ENCODE measurements at regions not wholly inside any gene's neighbourhood (a gene's known extent, or its start where the extent isn't known, plus 50 kb on each side); places are given as distances from the start of the nearest gene placed in this dataset.

DNA sequence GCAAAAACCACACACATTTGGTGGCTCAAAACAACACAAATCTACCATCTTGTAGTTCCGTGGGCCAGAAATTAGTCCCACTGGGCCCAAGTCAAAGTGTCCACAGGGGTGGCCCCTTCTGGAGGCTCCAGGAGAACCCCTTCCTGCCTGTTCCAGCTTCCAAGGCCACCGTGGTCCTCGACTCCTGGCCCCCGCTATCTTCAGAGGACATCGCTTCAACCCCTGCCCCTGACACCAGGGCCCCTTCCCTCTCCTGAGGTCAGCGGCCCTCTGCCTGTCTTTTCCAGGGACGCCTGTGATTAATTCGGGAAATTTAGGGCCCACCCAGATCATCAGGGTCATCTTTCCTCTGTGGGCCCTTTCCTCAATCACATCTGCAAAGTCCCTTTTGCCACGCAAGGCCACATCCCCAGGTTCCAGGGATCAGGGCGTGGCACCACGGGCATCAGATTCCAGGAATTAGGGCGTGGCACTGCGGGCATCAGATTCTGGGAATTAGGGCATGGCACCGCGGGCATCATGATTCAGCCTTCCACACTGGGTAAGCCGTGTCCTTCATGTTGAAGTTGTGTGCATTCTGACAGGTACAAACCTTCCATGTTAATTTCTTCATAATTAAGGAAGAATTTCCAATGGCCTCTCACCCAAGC is 59.9 kb upstream of the SMOC2 start:
- H3K27me3 ChIP-seq (ENCODE audit: control insufficient read depth, insufficient read depth, low read length): no peaks in the 10 kb centered on the region
- no peak overlapping the region for H3K9ac ChIP-seq (ENCODE audit: insufficient read depth, low read length)
- no peaks in the 10 kb centered on the region for H3K36me3 ChIP-seq (ENCODE audit: control insufficient read depth, insufficient read depth, low read length)
- H3K4me1 ChIP-seq (ENCODE audit: control insufficient read depth, extremely low read depth, insufficient read depth, low read length): no peaks in the 10 kb centered on the region
- TF ChIP-seq CTCF (conservative IDR thresholded peaks at IDR 0.05 in 1 of 2, IDR thresholded peaks at IDR 0.05 in 1 of 2; ENCODE audit: low read depth in 1 of 2, low read length in 2 of 2) (no peak), EZH2 (IDR thresholded peaks at IDR 0.05; ENCODE audit: low read length, missing control alignments) (no peak)
- no peak overlapping the region for H2AFZ ChIP-seq (ENCODE audit: low read length)
- H3K27ac ChIP-seq (ENCODE audit: insufficient read depth, low read length): no peak overlapping the region
- H3K4me2 ChIP-seq (ENCODE audit: extremely low read depth, insufficient read depth, low read length): no peak overlapping the region
- peaks cover 7% of the 10 kb centered on the region for H3K9me3 ChIP-seq (ENCODE audit: control insufficient read depth, insufficient read depth, low read depth, low read length)
- H3K79me2 ChIP-seq (ENCODE audit: control insufficient read depth, insufficient read depth, low read length): no peaks in the 10 kb centered on the region
- no peak overlapping the region for H3K4me3 ChIP-seq (replicated peaks in 1 of 4; ENCODE audit: control extremely low read depth in 1 of 4, insufficient read depth in 1 of 4, low read depth in 3 of 4, low read length in 4 of 4)
- no peaks in the 10 kb centered on the region for H4K20me1 ChIP-seq (ENCODE audit: control insufficient read depth, extremely low read depth, insufficient read depth, low read length)
- DNase-seq (ENCODE audit: low read depth in 2 of 2): no peak

- Histone ChIP-seq H3K9me3 (ENCODE audit: control insufficient read depth, insufficient read depth, low read depth, low read length) (peaks cover 7% of the 10 kb centered on the region), H3K27me3 (ENCODE audit: control insufficient read depth, insufficient read depth, low read length) (no peaks in the 10 kb centered on the region), H3K4me2 (ENCODE audit: extremely low read depth, insufficient read depth, low read length) (no peak overlapping the region), H3K4me3 (replicated peaks in 1 of 4; ENCODE audit: control extremely low read depth in 1 of 4, insufficient read depth in 1 of 4, low read depth in 3 of 4, low read length in 4 of 4) (no peak overlapping the region), H4K20me1 (ENCODE audit: control insufficient read depth, extremely low read depth, insufficient read depth, low read length) (no peaks in the 10 kb centered on the region), H3K9ac (ENCODE audit: insufficient read depth, low read length) (no peak overlapping the region), H3K4me1 (ENCODE audit: control insufficient read depth, extremely low read depth, insufficient read depth, low read length) (no peaks in the 10 kb centered on the region), H3K79me2 (ENCODE audit: control insufficient read depth, insufficient read depth, low read length) (no peaks in the 10 kb centered on the region), H3K27ac (ENCODE audit: insufficient read depth, low read length) (no peak overlapping the region), H2AFZ (ENCODE audit: low read length) (no peak overlapping the region), H3K36me3 (ENCODE audit: control insufficient read depth, insufficient read depth, low read length) (no peaks in the 10 kb centered on the region)
- TF ChIP-seq EZH2 (IDR thresholded peaks at IDR 0.05; ENCODE audit: low read length, missing control alignments) (no peak), CTCF (conservative IDR thresholded peaks at IDR 0.05 in 1 of 2, IDR thresholded peaks at IDR 0.05 in 1 of 2; ENCODE audit: low read depth in 1 of 2, low read length in 2 of 2) (no peak)
- no peak for DNase-seq (ENCODE audit: low read depth in 2 of 2)
Measured at GRCh38 chr6:168381726-168382458, 59.1 kb upstream of the SMOC2 start.

GRCh38 chr6:168383062-168383854 is 57.7 kb upstream of the SMOC2 start:
- no peak overlapping the region for H3K4me3 ChIP-seq (replicated peaks in 1 of 4; ENCODE audit: control extremely low read depth in 1 of 4, insufficient read depth in 1 of 4, low read depth in 3 of 4, low read length in 4 of 4)
- H2AFZ ChIP-seq (ENCODE audit: low read length): no peak overlapping the region
- no peaks in the 10 kb centered on the region for H3K27me3 ChIP-seq (ENCODE audit: control insufficient read depth, insufficient read depth, low read length)
- no peak overlapping the region for H3K4me2 ChIP-seq (ENCODE audit: extremely low read depth, insufficient read depth, low read length)
- no peaks in the 10 kb centered on the region for H4K20me1 ChIP-seq (ENCODE audit: control insufficient read depth, extremely low read depth, insufficient read depth, low read length)
- no peak overlapping the region for H3K9ac ChIP-seq (ENCODE audit: insufficient read depth, low read length)
- DNase-seq (ENCODE audit: low read depth in 2 of 2): no peak
- no peaks in the 10 kb centered on the region for H3K36me3 ChIP-seq (ENCODE audit: control insufficient read depth, insufficient read depth, low read length)
- H3K79me2 ChIP-seq (ENCODE audit: control insufficient read depth, insufficient read depth, low read length): no peaks in the 10 kb centered on the region
- TF ChIP-seq EZH2 (IDR thresholded peaks at IDR 0.05; ENCODE audit: low read length, missing control alignments): no peak
- no peak for TF ChIP-seq CTCF (conservative IDR thresholded peaks at IDR 0.05 in 1 of 2, IDR thresholded peaks at IDR 0.05 in 1 of 2; ENCODE audit: low read depth in 1 of 2, low read length in 2 of 2)
- H3K27ac ChIP-seq (ENCODE audit: insufficient read depth, low read length): no peak overlapping the region
- peaks cover 7% of the 10 kb centered on the region for H3K9me3 ChIP-seq (ENCODE audit: control insufficient read depth, insufficient read depth, low read depth, low read length)
- no peaks in the 10 kb centered on the region for H3K4me1 ChIP-seq (ENCODE audit: control insufficient read depth, extremely low read depth, insufficient read depth, low read length)
